ENCODE measurements at regions not wholly inside any gene's neighbourhood (a gene's known extent, or its start where the extent isn't known, plus 50 kb on each side); places are given as distances from the start of the nearest gene placed in this dataset.

DNA sequence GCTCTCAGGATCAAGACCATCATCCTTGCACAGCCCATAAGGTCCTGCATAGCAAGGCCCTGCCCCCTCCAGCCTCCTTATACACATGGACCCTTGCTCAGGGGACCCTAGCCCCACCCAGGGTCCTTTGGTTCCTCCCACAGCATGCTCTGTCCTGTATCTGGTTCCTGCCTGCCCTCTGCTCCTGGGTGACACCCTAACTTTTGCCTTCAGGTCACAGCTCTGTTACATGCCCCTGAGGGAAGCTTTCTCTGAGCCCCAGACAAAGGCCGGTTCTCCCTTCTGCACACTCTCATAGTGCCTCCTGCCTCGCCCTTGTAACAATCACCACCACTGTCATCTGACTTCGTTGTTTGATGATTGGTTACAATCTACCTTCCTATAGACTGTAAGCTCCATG, 204.8 kb downstream of the SMAD2 start:
- TF ChIP-seq POLR2AphosphoS5 (IDR thresholded peaks at IDR 0.05; ENCODE audit: low read depth, low read length) (no peak), TAF1 (IDR thresholded peaks at IDR 0.05; ENCODE audit: borderline replicate concordance, insufficient read depth, low read length) (no peak), SIN3A (IDR thresholded peaks at IDR 0.05; ENCODE audit: borderline replicate concordance, insufficient read depth, low read length) (no peak), FOXP2 (optimal IDR thresholded peaks at IDR 0.05; ENCODE audit: borderline replicate concordance, extremely low read depth, extremely low read length, insufficient read depth) (no peak)
- TF ChIP-seq, protein P1, sequence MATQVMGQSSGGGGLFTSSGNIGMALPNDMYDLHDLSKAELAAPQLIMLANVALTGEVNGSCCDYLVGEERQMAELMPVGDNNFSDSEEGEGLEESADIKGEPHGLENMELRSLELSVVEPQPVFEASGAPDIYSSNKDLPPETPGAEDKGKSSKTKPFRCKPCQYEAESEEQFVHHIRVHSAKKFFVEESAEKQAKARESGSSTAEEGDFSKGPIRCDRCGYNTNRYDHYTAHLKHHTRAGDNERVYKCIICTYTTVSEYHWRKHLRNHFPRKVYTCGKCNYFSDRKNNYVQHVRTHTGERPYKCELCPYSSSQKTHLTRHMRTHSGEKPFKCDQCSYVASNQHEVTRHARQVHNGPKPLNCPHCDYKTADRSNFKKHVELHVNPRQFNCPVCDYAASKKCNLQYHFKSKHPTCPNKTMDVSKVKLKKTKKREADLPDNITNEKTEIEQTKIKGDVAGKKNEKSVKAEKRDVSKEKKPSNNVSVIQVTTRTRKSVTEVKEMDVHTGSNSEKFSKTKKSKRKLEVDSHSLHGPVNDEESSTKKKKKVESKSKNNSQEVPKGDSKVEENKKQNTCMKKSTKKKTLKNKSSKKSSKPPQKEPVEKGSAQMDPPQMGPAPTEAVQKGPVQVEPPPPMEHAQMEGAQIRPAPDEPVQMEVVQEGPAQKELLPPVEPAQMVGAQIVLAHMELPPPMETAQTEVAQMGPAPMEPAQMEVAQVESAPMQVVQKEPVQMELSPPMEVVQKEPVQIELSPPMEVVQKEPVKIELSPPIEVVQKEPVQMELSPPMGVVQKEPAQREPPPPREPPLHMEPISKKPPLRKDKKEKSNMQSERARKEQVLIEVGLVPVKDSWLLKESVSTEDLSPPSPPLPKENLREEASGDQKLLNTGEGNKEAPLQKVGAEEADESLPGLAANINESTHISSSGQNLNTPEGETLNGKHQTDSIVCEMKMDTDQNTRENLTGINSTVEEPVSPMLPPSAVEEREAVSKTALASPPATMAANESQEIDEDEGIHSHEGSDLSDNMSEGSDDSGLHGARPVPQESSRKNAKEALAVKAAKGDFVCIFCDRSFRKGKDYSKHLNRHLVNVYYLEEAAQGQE (IDR thresholded peaks at IDR 0.05; ENCODE audit: insufficient read depth in 1 of 2, low read depth in 2 of 2, low read length in 2 of 2) = no peak

All from PFSK-1 (cell line).